C4-2B (cell line): ENCODE measurements at regions not wholly inside any gene's neighbourhood (a gene's known extent, or its start where the extent isn't known, plus 50 kb on each side); places are given as distances from the start of the nearest gene placed in this dataset.

ENCODE experiments used
- H3K27ac ChIP-seq: fragments of 450-650 bp; 2 replicates; pipeline ENCODE4 v1.5.1; 2017
- ZFX ChIP-seq: fragments of 450-650 bp; IDR thresholded peaks from 2 replicates; pipeline ENCODE4 v1.6.1; 2017
- TF ChIP-seq, protein P1 (sequence below): fragments of 450-650 bp; conservative IDR thresholded peaks from 2 replicates; pipeline ENCODE4 v1.5.1; 2017; ENCODE audit warnings: mild to moderate bottlenecking

DNA sequence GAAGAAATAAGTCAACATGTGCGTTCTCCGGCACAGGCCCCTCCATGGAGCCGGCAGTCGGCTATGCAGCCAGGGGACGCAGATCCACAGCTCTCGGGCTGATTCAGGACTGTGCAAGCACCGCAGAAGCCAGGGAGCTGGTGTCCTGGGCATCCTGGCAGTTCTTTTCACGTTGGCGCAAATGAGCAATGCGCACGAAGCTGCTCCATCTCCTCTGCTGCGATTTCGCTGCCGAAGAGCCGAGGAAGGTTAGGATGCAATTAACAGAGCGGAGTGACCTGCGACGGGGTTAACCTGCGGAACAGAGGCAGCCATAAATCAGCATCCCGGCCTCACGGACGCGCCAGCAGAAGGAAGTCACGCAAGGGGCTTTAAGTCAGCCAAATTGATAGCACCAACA is 107.1 kb upstream of the POU3F3 start:
- H3K27ac ChIP-seq: no peak overlapping the region
- TF ChIP-seq, protein P1, sequence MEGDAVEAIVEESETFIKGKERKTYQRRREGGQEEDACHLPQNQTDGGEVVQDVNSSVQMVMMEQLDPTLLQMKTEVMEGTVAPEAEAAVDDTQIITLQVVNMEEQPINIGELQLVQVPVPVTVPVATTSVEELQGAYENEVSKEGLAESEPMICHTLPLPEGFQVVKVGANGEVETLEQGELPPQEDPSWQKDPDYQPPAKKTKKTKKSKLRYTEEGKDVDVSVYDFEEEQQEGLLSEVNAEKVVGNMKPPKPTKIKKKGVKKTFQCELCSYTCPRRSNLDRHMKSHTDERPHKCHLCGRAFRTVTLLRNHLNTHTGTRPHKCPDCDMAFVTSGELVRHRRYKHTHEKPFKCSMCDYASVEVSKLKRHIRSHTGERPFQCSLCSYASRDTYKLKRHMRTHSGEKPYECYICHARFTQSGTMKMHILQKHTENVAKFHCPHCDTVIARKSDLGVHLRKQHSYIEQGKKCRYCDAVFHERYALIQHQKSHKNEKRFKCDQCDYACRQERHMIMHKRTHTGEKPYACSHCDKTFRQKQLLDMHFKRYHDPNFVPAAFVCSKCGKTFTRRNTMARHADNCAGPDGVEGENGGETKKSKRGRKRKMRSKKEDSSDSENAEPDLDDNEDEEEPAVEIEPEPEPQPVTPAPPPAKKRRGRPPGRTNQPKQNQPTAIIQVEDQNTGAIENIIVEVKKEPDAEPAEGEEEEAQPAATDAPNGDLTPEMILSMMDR: no peak
- TF ChIP-seq ZFX: no peak

DNA sequence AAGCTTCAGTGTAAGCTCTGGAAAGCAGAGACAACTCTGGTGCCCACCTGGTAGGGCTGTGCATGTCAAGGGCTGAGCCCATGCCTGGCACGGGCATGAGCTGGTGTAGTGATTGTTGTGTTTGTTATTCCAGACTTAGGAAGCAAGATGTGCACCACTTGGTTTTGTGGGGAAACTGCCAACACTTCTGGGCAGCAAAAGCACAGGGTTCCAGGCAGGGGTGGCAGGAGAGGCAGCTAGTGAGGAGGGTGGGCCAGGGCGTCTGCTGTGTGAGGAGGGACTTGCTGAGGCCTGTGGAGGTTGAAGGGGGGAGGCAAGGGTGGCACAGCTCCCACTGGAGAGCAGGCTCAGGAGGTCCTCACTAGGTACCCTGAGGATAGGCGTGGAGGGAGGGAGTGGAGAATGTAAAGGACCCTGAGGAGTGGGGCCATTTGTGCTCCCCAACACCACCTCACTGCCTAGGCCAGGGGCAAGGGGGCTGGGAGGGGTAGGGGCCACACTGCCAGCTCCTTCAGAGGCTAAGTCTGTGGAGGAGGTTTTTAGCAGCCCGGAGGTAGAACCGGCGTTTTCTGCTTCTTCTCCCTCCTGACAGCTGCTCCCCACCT is 104.0 kb upstream of the POU3F3 start:
- H3K27ac ChIP-seq: no peak overlapping the region
- TF ChIP-seq ZFX: no peak
- TF ChIP-seq, protein P1: no peak

- TF ChIP-seq ZFX: no peak
- TF ChIP-seq, protein P1: no peak
- H3K27ac ChIP-seq: no peak overlapping the region
These were observed 101.4 kb upstream of the POU3F3 start for GRCh38 chr2:104752504-104752903.

DNA sequence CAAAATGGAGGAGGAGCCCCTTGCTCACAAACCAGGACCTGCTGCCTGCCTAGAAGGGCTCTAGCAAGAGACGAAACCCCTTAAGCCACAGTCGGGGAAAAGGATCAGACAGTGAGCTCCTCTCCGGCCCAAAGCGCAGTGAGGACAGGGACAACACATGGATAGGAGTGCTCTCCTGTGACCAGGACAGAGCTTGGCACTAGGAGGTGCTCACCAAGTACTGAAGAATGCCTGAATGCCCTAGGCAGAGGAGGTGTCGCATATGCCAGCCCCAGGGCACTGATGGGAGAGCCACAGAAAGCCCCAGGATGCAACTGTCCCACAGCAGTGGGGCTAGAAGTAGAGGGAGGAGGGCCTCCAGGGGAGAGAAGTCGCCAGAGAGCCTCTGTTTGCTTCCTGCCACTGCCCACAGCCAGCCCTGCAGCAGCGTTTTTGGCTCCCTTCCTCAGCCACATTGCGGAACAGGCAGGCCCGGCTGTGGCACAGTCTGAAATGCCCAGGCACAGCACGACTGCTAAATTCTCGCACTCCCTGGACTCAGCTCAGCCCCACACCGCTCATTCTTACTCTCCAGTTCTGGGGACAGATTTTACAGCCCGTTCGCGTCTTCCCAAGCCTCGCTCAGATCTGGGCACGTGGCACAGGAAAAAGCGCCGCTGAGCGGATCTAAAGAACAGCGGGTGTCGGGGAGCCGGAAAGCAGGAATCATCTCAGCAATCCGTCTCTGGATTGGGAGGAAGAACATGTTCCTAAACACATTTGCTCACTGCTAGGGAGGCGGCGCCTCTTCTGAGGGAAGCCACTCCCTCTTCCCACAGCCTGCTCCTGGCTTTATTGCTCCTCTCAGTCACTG is 98.7 kb upstream of the POU3F3 start:
- 0 out of 2 replicates have a peak, but pooled peaks have one; percentile 22 for TF ChIP-seq ZFX
- TF ChIP-seq, protein P1: peak; percentile 23
- H3K27ac ChIP-seq: peak overlapping the region; percentile 85

- peak overlapping the region; percentile 85 for H3K27ac ChIP-seq
- TF ChIP-seq, protein P1: no peak
- no peak for TF ChIP-seq ZFX
These were observed 97.8 kb upstream of the POU3F3 start for GRCh38 chr2:104756118-104756517.

- TF ChIP-seq, protein P1: no peak
- no peak for TF ChIP-seq ZFX
- H3K27ac ChIP-seq: no peak overlapping the region
These were observed 96.9 kb upstream of the POU3F3 start for GRCh38 chr2:104757056-104757455.

DNA sequence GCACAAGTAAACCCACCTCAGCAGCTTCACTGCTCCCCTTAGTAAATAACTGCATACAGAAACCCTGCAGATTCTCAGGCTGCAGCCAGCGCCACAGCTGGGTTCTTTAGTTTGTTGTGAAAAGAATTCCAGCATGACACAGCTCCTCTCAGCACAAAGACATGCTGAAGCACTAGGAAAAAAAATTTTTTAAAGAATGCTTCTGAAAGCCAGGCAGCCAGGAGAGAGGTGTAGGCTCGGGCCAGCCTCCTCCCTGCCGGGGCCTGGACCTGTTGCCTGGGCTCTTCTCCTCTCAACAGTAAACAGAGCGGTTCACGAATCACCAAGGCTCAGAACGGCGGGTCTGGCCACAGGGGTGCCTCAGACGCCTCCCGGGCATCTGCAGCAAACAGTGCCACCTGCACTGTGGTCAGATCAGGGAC is 95.7 kb upstream of the POU3F3 start:
- no peak overlapping the region for H3K27ac ChIP-seq
- TF ChIP-seq, protein P1: no peak
- no peak for TF ChIP-seq ZFX
